Liver (tissue), 7 donors: ENCODE measurements at regions not wholly inside any gene's neighbourhood (a gene's known extent, or its start where the extent isn't known, plus 50 kb on each side); places are given as distances from the start of the nearest gene placed in this dataset.

Source experiments
- DNase-seq: peaks from one replicate; pipeline ENCODE4 v3.0.0-alpha.2; 2017; ENCODE audit warnings: low spot score
- H3K27ac ChIP-seq, 2 donors: one replicate each; pipeline ENCODE4 v1.7.0; 2013; ENCODE audit warnings: inconsistent platforms in 2 of 2, low read length in 2 of 2, control low read depth in 1 of 2, low read depth in 1 of 2, mild to moderate bottlenecking in 1 of 2
- H3K27me3 ChIP-seq, 4 donors: one replicate each; pipeline versions ENCODE4 v1.6.1 to v1.7.0; 2013; ENCODE audit warnings: low read length in 3 of 4, inconsistent platforms in 1 of 4, mild to moderate bottlenecking in 1 of 4, moderate library complexity in 1 of 4; ENCODE audit not compliant: control insufficient read depth in 4 of 4, insufficient read depth in 4 of 4
- H3K36me3 ChIP-seq, 4 donors: one replicate each; pipeline versions ENCODE4 v1.6.1 to v1.7.0; 2013; ENCODE audit warnings: low read length in 3 of 4, mild to moderate bottlenecking in 3 of 4, low read depth in 1 of 4, moderate library complexity in 1 of 4; ENCODE audit not compliant: control insufficient read depth in 4 of 4, insufficient read depth in 3 of 4
- H3K4me1 ChIP-seq, 4 donors: one replicate each; pipeline versions ENCODE4 v1.6.1 to v1.7.0; 2013; ENCODE audit warnings: low read length in 3 of 4, mild to moderate bottlenecking in 3 of 4, moderate library complexity in 1 of 4; ENCODE audit not compliant: control insufficient read depth in 4 of 4, insufficient read depth in 4 of 4
- H3K4me3 ChIP-seq, 3 donors: one replicate each; pipeline versions ENCODE4 v1.6.1 to v1.7.0; 2013; ENCODE audit warnings: low read length in 3 of 3, control low read depth in 1 of 3, low read depth in 1 of 3, mild to moderate bottlenecking in 1 of 3
- H3K9ac ChIP-seq, 2 donors: one replicate each; pipeline ENCODE4 v1.7.0; 2013; ENCODE audit warnings: low read length in 2 of 2, mild to moderate bottlenecking in 2 of 2, moderate library complexity in 2 of 2, control low read depth in 1 of 2, low read depth in 1 of 2
- H3K9me3 ChIP-seq, 4 donors: one replicate each; pipeline versions ENCODE4 v1.6.1 to v1.7.0; 2013; ENCODE audit warnings: low read length in 3 of 4; ENCODE audit not compliant: control insufficient read depth in 4 of 4
- EGR1 ChIP-seq, 2 donors: IDR thresholded peaks; 2 replicates each; pipeline ENCODE4 v1.6.1; 2016 to 2018; ENCODE audit warnings: antibody characterized with exemption in 2 of 2, low read depth in 2 of 2
- FOXA1 ChIP-seq: IDR thresholded peaks from 2 replicates; pipeline ENCODE4 v1.6.1; 2016; ENCODE audit warnings: antibody characterized with exemption
- FOXA2 ChIP-seq: IDR thresholded peaks from 2 replicates; pipeline ENCODE4 v1.6.1; 2016; ENCODE audit warnings: antibody characterized with exemption
- GABPA ChIP-seq, 2 donors: IDR thresholded peaks in 1 of 2; conservative IDR thresholded peaks in 1 of 2; 2 replicates each; pipeline ENCODE4 v1.6.1; 2016; ENCODE audit warnings: antibody characterized with exemption in 2 of 2, mild to moderate bottlenecking in 1 of 2, moderate library complexity in 1 of 2
- HNF4A ChIP-seq, 2 donors: conservative IDR thresholded peaks; 2 replicates each; pipeline ENCODE4 v1.6.1; 2016; ENCODE audit warnings: antibody characterized with exemption in 2 of 2, mild to moderate bottlenecking in 2 of 2
- HNF4G ChIP-seq: IDR thresholded peaks from 2 replicates; pipeline ENCODE4 v1.6.1; 2016; ENCODE audit warnings: antibody characterized with exemption
- JUND ChIP-seq, 2 donors: IDR thresholded peaks; 2 replicates each; pipeline ENCODE4 v1.6.1; 2016; ENCODE audit warnings: antibody characterized with exemption in 2 of 2
- NR2F2 ChIP-seq: IDR thresholded peaks from 2 replicates; pipeline ENCODE4 v1.6.1; 2016; ENCODE audit warnings: antibody characterized with exemption
- RXRA ChIP-seq, 2 donors: IDR thresholded peaks; 2 replicates each; pipeline ENCODE4 v1.6.1; 2017 to 2018; ENCODE audit warnings: antibody characterized with exemption in 2 of 2, mild to moderate bottlenecking in 1 of 2
- SP1 ChIP-seq: IDR thresholded peaks from 2 replicates; pipeline ENCODE4 v1.6.1; 2018; ENCODE audit warnings: antibody characterized with exemption, mild to moderate bottlenecking
- TAF1 ChIP-seq: conservative IDR thresholded peaks from 2 replicates; pipeline ENCODE4 v1.6.1; 2016; ENCODE audit warnings: antibody characterized with exemption, mild to moderate bottlenecking
- YY1 ChIP-seq: IDR thresholded peaks from 2 replicates; pipeline ENCODE4 v1.6.1; 2016; ENCODE audit warnings: antibody characterized with exemption, mild to moderate bottlenecking
- WGBS: extraction: QIAGEN DNeasy Blood & Tissue Kit; methylation state at CpG from one replicate; pipeline ENCODE4 v1.1.7; 2013; 5-methylcytosine and 5-hydroxymethylcytosine counted together
- TF ChIP-seq, protein P1 (sequence below): IDR thresholded peaks from 2 replicates; pipeline ENCODE4 v1.6.1; 2016; ENCODE audit warnings: antibody characterized with exemption
- TF ChIP-seq, protein P2 (sequence below): IDR thresholded peaks from 2 replicates; pipeline ENCODE4 v1.6.1; 2016; ENCODE audit warnings: antibody characterized with exemption
- donor health status: healthy.
- donor health status: healthy.
- donor health status: healthy.
- donor health status: healthy.

DNA sequence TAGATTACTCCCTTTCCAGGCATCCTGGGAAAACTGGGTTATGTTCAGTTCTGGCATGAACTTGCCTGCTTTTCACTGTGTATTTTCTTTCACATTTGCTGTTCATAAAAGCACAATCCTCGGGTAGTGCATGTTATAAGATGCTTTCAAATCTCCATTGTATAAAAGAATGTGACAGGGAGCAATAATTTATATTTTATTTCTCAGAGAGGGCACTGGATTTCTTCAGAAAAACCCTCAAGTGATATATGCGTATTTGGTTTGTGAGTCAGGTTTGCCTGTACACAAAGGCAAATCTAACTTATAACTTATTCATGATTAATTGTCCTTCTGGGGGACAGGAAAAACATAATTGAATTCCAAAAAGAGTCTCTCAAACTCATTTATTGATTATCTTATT is 440.7 kb upstream of the MMADHC start:
- Histone ChIP-seq H3K4me1 (no peaks in the 10 kb centered on the region), H3K27me3 (no peaks in the 10 kb centered on the region), H3K4me3 (no peak overlapping the region), H3K9ac (no peak overlapping the region), H3K9me3 (no peaks in the 10 kb centered on the region), H3K36me3 (no peaks in the 10 kb centered on the region), H3K27ac (no peak overlapping the region)
- TF ChIP-seq, protein P1, sequence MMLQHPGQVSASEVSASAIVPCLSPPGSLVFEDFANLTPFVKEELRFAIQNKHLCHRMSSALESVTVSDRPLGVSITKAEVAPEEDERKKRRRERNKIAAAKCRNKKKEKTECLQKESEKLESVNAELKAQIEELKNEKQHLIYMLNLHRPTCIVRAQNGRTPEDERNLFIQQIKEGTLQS, result no peak
- WGBS, result 73% methylated on average over 2 of the region's 2 CpGs
- DNase-seq, result no peak

DNA sequence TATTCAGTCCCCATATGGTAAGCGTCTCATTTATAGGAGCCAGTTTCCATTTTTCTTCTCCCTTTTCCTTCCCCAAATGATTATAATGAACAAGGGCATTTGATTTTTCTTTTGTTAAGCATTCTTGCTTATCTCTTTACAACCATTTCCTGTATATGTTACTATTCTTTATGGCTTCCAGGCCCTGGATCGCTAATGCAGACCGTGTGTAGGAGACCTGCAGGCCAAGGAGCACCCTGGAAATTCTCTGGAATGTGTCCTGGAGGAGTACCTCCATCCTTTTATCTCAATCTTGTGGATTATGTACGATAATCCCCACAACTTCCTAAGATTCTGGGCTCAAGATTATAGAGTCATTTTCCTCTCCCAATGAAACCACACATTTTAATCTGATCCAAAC is 439.6 kb upstream of the MMADHC start:
- no peaks in the 10 kb centered on the region for H3K36me3 ChIP-seq
- DNase-seq, result no peak
- 77% methylated on average over 4 of the region's 4 CpGs for WGBS
- no peak overlapping the region for H3K27ac ChIP-seq
- H3K9ac ChIP-seq, result no peak overlapping the region
- no peaks in the 10 kb centered on the region for H3K27me3 ChIP-seq
- no peaks in the 10 kb centered on the region for H3K4me1 ChIP-seq
- no peak overlapping the region for H3K4me3 ChIP-seq
- TF ChIP-seq EGR1 (IDR thresholded peaks at IDR 0.05; ENCODE audit: low read depth in 2 of 2) (no peak), SP1 (no peak), HNF4A (conservative IDR thresholded peaks at IDR 0.05) (no peak), JUND (IDR thresholded peaks at IDR 0.05) (no peak), YY1 (no peak), FOXA2 (no peak)
- TF ChIP-seq, protein P2, sequence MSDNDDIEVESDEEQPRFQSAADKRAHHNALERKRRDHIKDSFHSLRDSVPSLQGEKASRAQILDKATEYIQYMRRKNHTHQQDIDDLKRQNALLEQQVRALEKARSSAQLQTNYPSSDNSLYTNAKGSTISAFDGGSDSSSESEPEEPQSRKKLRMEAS, result no peak
- no peaks in the 10 kb centered on the region for H3K9me3 ChIP-seq

DNA sequence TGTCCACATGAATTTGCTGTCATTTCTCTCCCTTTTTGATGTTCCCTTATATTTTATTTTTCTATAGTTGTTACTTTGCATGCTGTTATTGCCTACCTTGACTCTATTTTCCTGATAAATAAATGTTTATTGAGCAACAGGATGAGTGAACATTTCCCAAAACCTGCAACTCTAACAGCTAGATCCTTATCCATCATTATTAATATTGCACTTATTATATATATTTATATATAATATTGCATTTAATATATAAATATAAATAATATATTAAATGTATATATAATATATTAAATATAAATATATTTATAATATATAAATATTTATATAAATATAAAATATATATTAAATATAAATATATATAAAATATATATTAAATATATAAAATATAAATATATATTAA is 436.1 kb upstream of the MMADHC start:
- TF ChIP-seq NR2F2, result no peak
- TF ChIP-seq GABPA (IDR thresholded peaks at IDR 0.05 in 1 of 2, conservative IDR thresholded peaks at IDR 0.05 in 1 of 2), result no peak
- TF ChIP-seq, protein P2, result no peak
- TF ChIP-seq RXRA (IDR thresholded peaks at IDR 0.05), result no peak
- no peak for TF ChIP-seq HNF4G
- TF ChIP-seq JUND (IDR thresholded peaks at IDR 0.05), result no peak
- no peak for TF ChIP-seq EGR1 (IDR thresholded peaks at IDR 0.05; ENCODE audit: low read depth in 2 of 2)
- no peak for TF ChIP-seq TAF1
- no peak for TF ChIP-seq FOXA1
- TF ChIP-seq YY1, result no peak
- TF ChIP-seq SP1, result no peak
- no peak overlapping the region for H3K4me3 ChIP-seq
- no peaks in the 10 kb centered on the region for H3K4me1 ChIP-seq
- H3K9me3 ChIP-seq, result no peaks in the 10 kb centered on the region
- H3K36me3 ChIP-seq, result no peaks in the 10 kb centered on the region
- H3K27ac ChIP-seq, result no peak overlapping the region
- no peak for DNase-seq
- no peak overlapping the region for H3K9ac ChIP-seq
- H3K27me3 ChIP-seq, result no peaks in the 10 kb centered on the region

DNA sequence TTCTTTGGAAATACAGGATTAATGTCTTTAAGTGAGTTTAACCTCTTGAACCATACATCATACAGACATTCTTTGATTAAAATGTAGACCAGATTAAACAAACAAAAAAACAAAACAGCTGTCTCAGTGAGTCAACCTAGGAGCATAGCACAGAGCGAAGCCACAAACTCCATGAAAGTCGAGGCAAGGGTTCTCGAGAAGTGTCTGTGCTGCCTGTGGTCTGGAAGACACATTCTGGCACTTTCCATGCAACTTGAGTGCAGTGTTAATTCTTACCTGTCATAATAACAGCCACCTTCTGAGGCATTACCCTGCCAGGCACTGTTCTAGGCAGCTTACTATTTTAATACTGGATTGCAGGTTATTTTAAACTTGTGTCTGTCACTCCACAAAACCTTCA is 435.5 kb upstream of the MMADHC start:
- Histone ChIP-seq H3K9ac (no peak overlapping the region), H3K4me3 (no peak overlapping the region), H3K27ac (no peak overlapping the region), H3K9me3 (no peaks in the 10 kb centered on the region), H3K27me3 (no peaks in the 10 kb centered on the region), H3K36me3 (no peaks in the 10 kb centered on the region), H3K4me1 (no peaks in the 10 kb centered on the region)
- 87% methylated on average over 3 of the region's 3 CpGs for WGBS
- no peak for DNase-seq
- TF ChIP-seq, protein P1, result no peak
